ENCODE measurements at regions not wholly inside any gene's neighbourhood (a gene's known extent, or its start where the extent isn't known, plus 50 kb on each side); places are given as distances from the start of the nearest gene placed in this dataset.

DNA sequence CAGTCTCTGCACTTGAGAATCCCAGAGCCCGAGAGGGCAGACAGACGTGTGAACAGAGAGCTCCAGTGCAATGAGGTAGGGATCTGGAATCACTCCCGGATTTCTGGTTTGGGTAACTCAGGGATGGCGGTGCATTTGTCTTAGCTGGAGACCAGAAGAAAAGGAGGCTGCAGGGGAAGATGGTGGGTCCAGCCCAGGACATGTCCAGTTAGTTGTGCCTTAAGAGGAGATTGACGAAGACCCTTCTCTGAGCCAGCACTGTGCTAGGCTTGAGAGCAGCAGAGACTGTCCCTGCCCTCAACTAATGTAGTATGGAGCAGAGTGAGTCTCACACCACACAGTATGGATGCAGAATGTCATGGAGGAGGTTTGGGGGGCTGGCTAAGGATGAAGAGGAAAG, 150.6 kb upstream of the COPS8 start:
- TF ChIP-seq, protein P1, sequence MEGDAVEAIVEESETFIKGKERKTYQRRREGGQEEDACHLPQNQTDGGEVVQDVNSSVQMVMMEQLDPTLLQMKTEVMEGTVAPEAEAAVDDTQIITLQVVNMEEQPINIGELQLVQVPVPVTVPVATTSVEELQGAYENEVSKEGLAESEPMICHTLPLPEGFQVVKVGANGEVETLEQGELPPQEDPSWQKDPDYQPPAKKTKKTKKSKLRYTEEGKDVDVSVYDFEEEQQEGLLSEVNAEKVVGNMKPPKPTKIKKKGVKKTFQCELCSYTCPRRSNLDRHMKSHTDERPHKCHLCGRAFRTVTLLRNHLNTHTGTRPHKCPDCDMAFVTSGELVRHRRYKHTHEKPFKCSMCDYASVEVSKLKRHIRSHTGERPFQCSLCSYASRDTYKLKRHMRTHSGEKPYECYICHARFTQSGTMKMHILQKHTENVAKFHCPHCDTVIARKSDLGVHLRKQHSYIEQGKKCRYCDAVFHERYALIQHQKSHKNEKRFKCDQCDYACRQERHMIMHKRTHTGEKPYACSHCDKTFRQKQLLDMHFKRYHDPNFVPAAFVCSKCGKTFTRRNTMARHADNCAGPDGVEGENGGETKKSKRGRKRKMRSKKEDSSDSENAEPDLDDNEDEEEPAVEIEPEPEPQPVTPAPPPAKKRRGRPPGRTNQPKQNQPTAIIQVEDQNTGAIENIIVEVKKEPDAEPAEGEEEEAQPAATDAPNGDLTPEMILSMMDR (IDR thresholded peaks at IDR 0.05; ENCODE audit: control extremely low read depth in 1 of 3, insufficient read depth in 1 of 3, low read depth in 1 of 3, low read length in 3 of 3) = no peak
- TF ChIP-seq EZH2 (IDR thresholded peaks at IDR 0.05; ENCODE audit: low read depth, low read length, severe bottlenecking) (no peak), RBBP5 (IDR thresholded peaks at IDR 0.05; ENCODE audit: borderline replicate concordance, low read depth, low read length) (no peak), FOSL1 (IDR thresholded peaks at IDR 0.05; ENCODE audit: insufficient read depth, low read depth, low read length) (no peak), GTF2F1 (IDR thresholded peaks at IDR 0.05; ENCODE audit: borderline replicate concordance, low read depth, low read length) (no peak), POLR2AphosphoS5 (IDR thresholded peaks at IDR 0.05; ENCODE audit: low read depth, low read length) (no peak), CHD2 (IDR thresholded peaks at IDR 0.05; ENCODE audit: low read length) (no peak), EP300 (IDR thresholded peaks at IDR 0.05; ENCODE audit: borderline replicate concordance in 1 of 2, low read depth in 2 of 2, low read length in 2 of 2) (no peak), CHD1 (IDR thresholded peaks at IDR 0.05; ENCODE audit: low read depth, low read length) (no peak), KDM4A (IDR thresholded peaks at IDR 0.05; ENCODE audit: low read depth, low read length, severe bottlenecking) (no peak)

Data from H1 (cell line).